Trophoblast cell (in vitro differentiated cells and primary cell): ENCODE measurements at regions not wholly inside any gene's neighbourhood (a gene's known extent, or its start where the extent isn't known, plus 50 kb on each side); places are given as distances from the start of the nearest gene placed in this dataset.
"Not testable (repeated sequence)": the region's sequence is repeated elsewhere in the genome, so short reads cannot be mapped to it uniquely, and the experiment has no call there.

Experiments
- DNase-seq, 2 donors: peaks; one replicate each; pipeline ENCODE4 v3.0.0-alpha.2; 2016
- H2AFZ ChIP-seq: 2 replicates; pipeline ENCODE4 v1.6.1; 2013; ENCODE audit warnings: low read length, moderate library complexity, mild to moderate bottlenecking; ENCODE audit not compliant: insufficient read depth, poor library complexity
- H2AK5ac ChIP-seq: 2 replicates; pipeline ENCODE4 v1.6.1; 2013; ENCODE audit warnings: mild to moderate bottlenecking, low read length
- H2BK120ac ChIP-seq: 2 replicates; pipeline ENCODE4 v1.6.1; 2013; ENCODE audit warnings: low read length, mild to moderate bottlenecking, moderate library complexity; ENCODE audit not compliant: insufficient read depth, poor library complexity
- H2BK12ac ChIP-seq: 2 replicates; pipeline ENCODE4 v1.6.1; 2013; ENCODE audit warnings: mild to moderate bottlenecking, low read length, moderate library complexity
- H2BK5ac ChIP-seq: 2 replicates; pipeline ENCODE4 v1.6.1; 2013; ENCODE audit warnings: low read length, low read depth, moderate library complexity, mild to moderate bottlenecking; ENCODE audit not compliant: poor library complexity
- H3K14ac ChIP-seq: 2 replicates; pipeline ENCODE4 v1.6.1; 2013; ENCODE audit warnings: mild to moderate bottlenecking, low read length
- H3K18ac ChIP-seq: 2 replicates; pipeline ENCODE4 v1.6.1; 2013; ENCODE audit warnings: mild to moderate bottlenecking, low read length
- H3K23ac ChIP-seq: 2 replicates; pipeline ENCODE4 v1.6.1; 2013; ENCODE audit warnings: low read length
- H3K27ac ChIP-seq: 2 replicates; pipeline ENCODE4 v1.5.1; 2013; ENCODE audit warnings: low read depth, mild to moderate bottlenecking, inconsistent platforms, low read length, moderate library complexity
- H3K27me3 ChIP-seq: 2 replicates; pipeline ENCODE4 v1.6.1; 2013; ENCODE audit warnings: inconsistent platforms, mild to moderate bottlenecking, low read length, moderate library complexity; ENCODE audit not compliant: insufficient read depth
- H3K36me3 ChIP-seq, 2 experiments: 1 replicate in 1 of 2; 2 replicates in 1 of 2; pipeline ENCODE4 v1.6.1; 2013; ENCODE audit warnings: low read length in 2 of 2, mild to moderate bottlenecking in 2 of 2, moderate library complexity in 1 of 2; ENCODE audit not compliant: insufficient read depth in 2 of 2, control insufficient read depth in 1 of 2
- H3K4ac ChIP-seq: 2 replicates; pipeline ENCODE4 v1.6.1; 2013; ENCODE audit warnings: low read depth, mild to moderate bottlenecking, low read length, moderate library complexity
- H3K4me1 ChIP-seq, 2 experiments: 1 replicate in 1 of 2; 2 replicates in 1 of 2; pipeline ENCODE4 v1.6.1; 2013; ENCODE audit warnings: low read length in 2 of 2, mild to moderate bottlenecking in 2 of 2, moderate library complexity in 1 of 2; ENCODE audit not compliant: insufficient read depth in 2 of 2, control insufficient read depth in 1 of 2
- H3K4me2 ChIP-seq: 2 replicates; pipeline ENCODE4 v1.6.1; 2013; ENCODE audit warnings: inconsistent platforms, mild to moderate bottlenecking, low read length, moderate library complexity
- H3K4me3 ChIP-seq: 2 replicates; pipeline ENCODE4 v1.5.1; 2013; ENCODE audit warnings: mild to moderate bottlenecking, low read depth, low read length, inconsistent platforms
- H3K79me1 ChIP-seq: one replicate; pipeline ENCODE4 v1.6.1; 2013; ENCODE audit warnings: low read length
- H3K79me2 ChIP-seq: 2 replicates; pipeline ENCODE4 v1.6.1; 2013; ENCODE audit warnings: low read length, mild to moderate bottlenecking; ENCODE audit not compliant: control insufficient read depth, insufficient read depth, poor library complexity
- H3K9ac ChIP-seq: 2 replicates; pipeline ENCODE4 v1.6.1; 2013; ENCODE audit warnings: mild to moderate bottlenecking, low read length
- H3K9me3 ChIP-seq: 2 replicates; pipeline ENCODE4 v1.6.1; 2013; ENCODE audit warnings: low read depth, mild to moderate bottlenecking, control low read depth, inconsistent platforms, low read length; ENCODE audit not compliant: insufficient read depth
- H4K12ac ChIP-seq: 2 replicates; pipeline ENCODE4 v1.6.1; 2013; ENCODE audit warnings: low read depth, mild to moderate bottlenecking, low read length, moderate library complexity
- H4K8ac ChIP-seq: 2 replicates; pipeline ENCODE4 v1.6.1; 2013; ENCODE audit warnings: low read depth, mild to moderate bottlenecking, low read length, moderate library complexity
- H4K91ac ChIP-seq: one replicate; pipeline ENCODE4 v1.6.1; 2013; ENCODE audit warnings: low read depth, mild to moderate bottlenecking, low read length, moderate library complexity
- WGBS: extraction: QIAGEN DNeasy Blood & Tissue Kit; methylation state at CpG from one replicate; pipeline ENCODE4 v1.1.7; 2013; ENCODE audit warnings: missing lambda C conversion rate; ENCODE audit not compliant: insufficient read length, insufficient coverage; ENCODE audit errors: extremely low coverage; 5-methylcytosine and 5-hydroxymethylcytosine counted together

GRCh38 chr1:101496109-101496508, 259.3 kb downstream of the S1PR1 start:
- no CpG with 5 or more reads among the region's 2 CpGs for WGBS
- Histone ChIP-seq H2BK12ac (no peak overlapping the region), H3K4ac (no peak overlapping the region), H2AK5ac (no peak overlapping the region), H3K36me3 (no peaks in the 10 kb centered on the region), H2BK5ac (no peak overlapping the region), H3K27ac (no peak overlapping the region), H2AFZ (no peak overlapping the region), H4K8ac (no peak overlapping the region), H3K79me2 (no peaks in the 10 kb centered on the region), H3K9ac (no peak overlapping the region), H4K91ac (no peak overlapping the region), H3K4me1 (no peaks in the 10 kb centered on the region), H4K12ac (no peak overlapping the region), H2BK120ac (no peak overlapping the region), H3K9me3 (no peaks in the 10 kb centered on the region), H3K18ac (no peak overlapping the region), H3K23ac (no peak overlapping the region), H3K27me3 (no peaks in the 10 kb centered on the region), H3K14ac (no peak overlapping the region), H3K4me2 (no peak overlapping the region), H3K4me3 (no peak overlapping the region), H3K79me1 (no peaks in the 10 kb centered on the region)
- DNase-seq = no peak

GRCh38 chr1:101497881-101498559, 261.2 kb downstream of the S1PR1 start:
- H2BK5ac ChIP-seq = no peak overlapping the region
- H3K27ac ChIP-seq = no peak overlapping the region
- H3K79me1 ChIP-seq = no peaks in the 10 kb centered on the region
- H4K91ac ChIP-seq = no peak overlapping the region
- no peaks in the 10 kb centered on the region for H3K4me1 ChIP-seq
- no peak overlapping the region for H3K4me2 ChIP-seq
- no peak overlapping the region for H3K4ac ChIP-seq
- H3K14ac ChIP-seq = no peak overlapping the region
- H2BK120ac ChIP-seq = no peak overlapping the region
- no peaks in the 10 kb centered on the region for H3K79me2 ChIP-seq
- H3K27me3 ChIP-seq = no peaks in the 10 kb centered on the region
- no CpG with 5 or more reads among the region's 2 CpGs for WGBS
- no peak overlapping the region for H2AK5ac ChIP-seq
- H3K36me3 ChIP-seq = no peaks in the 10 kb centered on the region
- H3K18ac ChIP-seq = no peak overlapping the region
- no peak overlapping the region for H4K12ac ChIP-seq
- no peak overlapping the region for H3K23ac ChIP-seq
- no peak for DNase-seq
- H3K4me3 ChIP-seq = no peak overlapping the region
- no peak overlapping the region for H2BK12ac ChIP-seq
- no peaks in the 10 kb centered on the region for H3K9me3 ChIP-seq
- no peak overlapping the region for H3K9ac ChIP-seq
- no peak overlapping the region for H4K8ac ChIP-seq
- no peak overlapping the region for H2AFZ ChIP-seq

- not testable (repeated sequence) for H3K79me1 ChIP-seq, H4K12ac ChIP-seq, H3K4me3 ChIP-seq, DNase-seq, H4K91ac ChIP-seq, H3K18ac ChIP-seq, H3K27me3 ChIP-seq, H3K79me2 ChIP-seq, H3K4ac ChIP-seq, H3K4me1 ChIP-seq, H3K9me3 ChIP-seq, H3K36me3 ChIP-seq, H2AFZ ChIP-seq, H2BK12ac ChIP-seq, H3K23ac ChIP-seq, H3K14ac ChIP-seq, H3K9ac ChIP-seq, H4K8ac ChIP-seq, H2BK120ac ChIP-seq, H3K4me2 ChIP-seq, H2BK5ac ChIP-seq, H3K27ac ChIP-seq, H2AK5ac ChIP-seq
- WGBS = no CpG with 5 or more reads among the region's 2 CpGs
Observed at GRCh38 chr1:101504106-101504505, 267.3 kb downstream of the S1PR1 start.

GRCh38 chr1:101505240-101505639, 268.4 kb downstream of the S1PR1 start:
- H3K79me2 ChIP-seq, H4K91ac ChIP-seq, H3K4ac ChIP-seq, H3K4me1 ChIP-seq, H3K27ac ChIP-seq, H3K4me2 ChIP-seq, H4K8ac ChIP-seq, H3K14ac ChIP-seq, H2BK120ac ChIP-seq, H4K12ac ChIP-seq, H2BK5ac ChIP-seq, H3K9me3 ChIP-seq, H2BK12ac ChIP-seq, H3K27me3 ChIP-seq, H3K9ac ChIP-seq, H3K79me1 ChIP-seq, H2AK5ac ChIP-seq, DNase-seq, H3K18ac ChIP-seq, H2AFZ ChIP-seq, H3K36me3 ChIP-seq, H3K4me3 ChIP-seq, H3K23ac ChIP-seq: not testable (repeated sequence)
- no CpG with 5 or more reads among the region's 5 CpGs for WGBS
